GM12865 (cell line): ENCODE measurements at regions not wholly inside any gene's neighbourhood (a gene's known extent, or its start where the extent isn't known, plus 50 kb on each side); places are given as distances from the start of the nearest gene placed in this dataset.

Experiments used
- DNase-seq: peaks from one replicate; pipeline ENCODE4 v3.0.0; 2010; ENCODE audit warnings: low read depth
- H3K4me3 ChIP-seq: 2 replicates; pipeline ENCODE4 v1.5.1; 2011; ENCODE audit warnings: mild to moderate bottlenecking, low read depth, low read length, control low read depth
- TF ChIP-seq, protein P1 (sequence below): IDR thresholded peaks from 2 replicates; pipeline ENCODE4 v1.5.1; 2011; ENCODE audit warnings: low read length, control low read depth, low read depth, inconsistent platforms; ENCODE audit not compliant: insufficient read depth; ENCODE audit errors: missing control alignments

DNA sequence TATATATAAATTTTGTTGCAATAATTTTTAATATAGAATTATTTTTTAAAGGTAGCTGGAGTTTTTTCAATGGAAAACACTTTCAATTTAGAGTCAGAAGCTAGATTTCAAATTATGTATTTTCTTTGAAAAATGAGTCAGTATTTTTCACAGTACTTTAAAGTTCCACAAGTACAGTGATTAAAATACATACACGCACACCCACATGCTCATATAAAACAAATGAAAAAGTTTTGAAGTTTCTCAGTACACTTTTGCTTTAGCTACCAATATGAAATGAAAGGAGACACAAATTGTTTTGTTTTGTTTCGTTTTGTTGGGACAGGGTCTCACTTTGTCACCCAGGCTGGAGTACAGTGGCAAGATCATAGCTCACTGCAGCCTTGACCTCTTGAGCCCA lies 98.6 kb downstream of the CYB561 start:
- no peak overlapping the region for H3K4me3 ChIP-seq
- no peak for DNase-seq
- TF ChIP-seq, protein P1, sequence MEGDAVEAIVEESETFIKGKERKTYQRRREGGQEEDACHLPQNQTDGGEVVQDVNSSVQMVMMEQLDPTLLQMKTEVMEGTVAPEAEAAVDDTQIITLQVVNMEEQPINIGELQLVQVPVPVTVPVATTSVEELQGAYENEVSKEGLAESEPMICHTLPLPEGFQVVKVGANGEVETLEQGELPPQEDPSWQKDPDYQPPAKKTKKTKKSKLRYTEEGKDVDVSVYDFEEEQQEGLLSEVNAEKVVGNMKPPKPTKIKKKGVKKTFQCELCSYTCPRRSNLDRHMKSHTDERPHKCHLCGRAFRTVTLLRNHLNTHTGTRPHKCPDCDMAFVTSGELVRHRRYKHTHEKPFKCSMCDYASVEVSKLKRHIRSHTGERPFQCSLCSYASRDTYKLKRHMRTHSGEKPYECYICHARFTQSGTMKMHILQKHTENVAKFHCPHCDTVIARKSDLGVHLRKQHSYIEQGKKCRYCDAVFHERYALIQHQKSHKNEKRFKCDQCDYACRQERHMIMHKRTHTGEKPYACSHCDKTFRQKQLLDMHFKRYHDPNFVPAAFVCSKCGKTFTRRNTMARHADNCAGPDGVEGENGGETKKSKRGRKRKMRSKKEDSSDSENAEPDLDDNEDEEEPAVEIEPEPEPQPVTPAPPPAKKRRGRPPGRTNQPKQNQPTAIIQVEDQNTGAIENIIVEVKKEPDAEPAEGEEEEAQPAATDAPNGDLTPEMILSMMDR, result no peak

DNA sequence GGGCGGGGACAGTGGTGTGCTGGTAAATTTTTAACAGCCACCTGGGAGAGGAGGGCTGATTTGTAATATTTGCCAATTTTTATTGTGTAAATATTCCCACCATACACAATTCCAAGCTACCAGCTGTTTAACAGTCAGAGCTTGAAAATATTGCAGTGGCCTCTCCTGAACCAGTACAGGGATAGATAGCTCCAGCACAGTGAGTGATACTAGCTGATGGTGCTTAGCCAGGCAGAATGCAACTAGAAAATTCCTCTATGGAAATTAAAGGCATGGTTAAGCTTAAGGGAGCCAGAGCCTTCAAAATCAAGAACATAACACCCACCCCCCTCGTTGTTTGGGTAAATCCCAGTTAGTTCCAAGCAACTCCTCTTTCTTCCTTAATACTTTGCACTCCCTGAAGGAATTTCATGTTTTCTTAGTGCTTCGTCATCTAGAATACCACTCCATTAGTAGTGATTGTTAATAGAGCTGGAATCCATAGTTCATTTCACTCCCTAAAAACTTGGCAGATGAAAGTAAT lies 96.6 kb downstream of the CYB561 start:
- H3K4me3 ChIP-seq, result no peak overlapping the region
- no peak for DNase-seq
- TF ChIP-seq, protein P1, result no peak

DNA sequence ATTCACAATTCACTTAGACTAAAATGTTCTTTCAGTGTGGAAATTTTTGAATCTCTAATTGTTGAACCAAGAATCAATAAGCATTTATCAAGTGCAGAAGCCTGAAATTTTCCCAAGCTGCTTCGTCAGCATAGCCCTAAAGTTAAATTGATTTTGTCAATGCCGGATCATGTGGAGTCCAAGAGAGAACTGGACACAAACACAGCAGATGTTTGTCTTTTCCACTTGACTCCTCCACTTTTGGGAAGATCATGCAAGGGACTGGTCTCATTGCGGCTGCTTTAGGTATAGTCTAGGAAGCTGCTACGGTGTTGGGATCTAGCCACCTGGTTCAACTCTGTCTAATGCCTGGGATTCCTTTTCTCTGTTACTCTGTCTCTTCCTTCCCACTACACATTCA lies 95.7 kb downstream of the CYB561 start:
- no peak overlapping the region for H3K4me3 ChIP-seq
- TF ChIP-seq, protein P1, result no peak
- no peak for DNase-seq

DNA sequence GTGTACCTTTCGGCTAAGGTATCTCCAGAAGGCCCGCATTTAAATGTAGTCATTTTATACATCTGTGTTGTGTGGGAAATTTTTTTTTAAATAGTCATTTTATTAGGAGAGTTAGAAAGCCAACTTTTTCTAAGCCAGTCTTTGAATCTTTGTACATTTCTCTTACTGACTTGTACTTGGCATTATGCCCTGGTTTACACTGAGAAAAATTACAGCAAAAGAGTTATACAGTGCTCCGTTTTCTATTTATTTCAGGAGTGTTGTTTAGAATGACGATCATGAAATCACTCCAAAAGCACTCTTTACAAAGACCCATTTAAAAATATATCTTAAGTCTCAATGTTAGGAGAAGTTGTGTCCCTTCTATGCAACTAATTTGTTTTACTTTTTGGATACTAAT lies 91.8 kb downstream of the CYB561 start:
- no peak overlapping the region for H3K4me3 ChIP-seq
- no peak for DNase-seq
- TF ChIP-seq, protein P1, result no peak

DNA sequence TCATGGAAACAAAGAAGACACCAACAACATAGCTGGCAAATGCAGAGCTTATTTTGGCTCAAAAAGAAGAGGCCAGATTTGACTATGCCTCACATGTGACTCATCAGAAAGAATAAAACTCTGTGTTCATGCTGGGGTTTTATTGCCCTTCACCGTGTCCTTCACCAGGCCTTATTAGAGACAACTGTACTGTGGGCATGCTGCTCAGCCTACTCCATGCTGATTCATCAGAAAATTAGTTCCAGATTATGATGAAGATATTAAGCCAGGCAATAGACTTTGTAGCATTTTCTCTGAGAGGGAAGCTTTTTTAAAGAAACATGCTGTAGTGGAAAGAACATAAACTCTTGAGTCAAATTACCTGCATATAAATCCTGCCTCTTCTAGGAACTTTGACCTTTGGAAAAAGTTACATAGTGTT lies 89.8 kb downstream of the CYB561 start:
- TF ChIP-seq, protein P1, result no peak
- DNase-seq, result no peak
- no peak overlapping the region for H3K4me3 ChIP-seq

DNA sequence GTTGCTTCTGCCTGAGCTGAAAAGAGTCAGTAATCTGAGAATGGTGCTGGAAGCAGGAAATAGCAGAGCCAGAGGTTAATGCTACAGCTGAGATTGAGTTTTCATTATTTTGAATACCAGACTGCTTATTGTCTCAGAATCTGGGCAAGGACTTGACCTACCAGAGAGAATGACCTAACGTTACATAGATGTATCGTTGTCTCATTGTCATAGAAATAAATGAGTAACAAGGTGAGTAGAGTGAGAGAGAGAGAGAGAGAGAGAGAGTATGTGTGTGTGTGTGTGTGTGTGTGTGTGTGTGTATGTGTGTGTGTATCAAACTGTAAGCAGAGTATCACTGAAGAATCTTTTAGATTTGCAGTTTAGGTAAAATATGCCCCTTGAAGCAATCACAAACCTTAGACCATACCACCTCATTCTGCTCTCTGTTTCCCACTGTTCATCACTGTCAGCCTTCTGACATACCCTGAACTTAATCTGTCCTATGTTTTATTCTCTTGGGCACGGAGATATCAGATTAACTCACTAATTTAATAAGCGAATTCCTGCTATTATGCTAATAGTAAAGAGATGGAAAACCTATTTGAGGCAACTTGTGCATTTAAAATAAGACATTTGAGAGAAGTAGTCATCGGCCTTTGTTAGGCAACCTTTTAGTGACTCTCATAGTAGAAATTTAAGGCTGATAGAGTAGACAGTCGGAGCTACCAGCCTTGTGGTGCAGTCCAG lies 87.8 kb downstream of the CYB561 start:
- TF ChIP-seq, protein P1, result no peak
- no peak for DNase-seq
- no peak overlapping the region for H3K4me3 ChIP-seq

DNA sequence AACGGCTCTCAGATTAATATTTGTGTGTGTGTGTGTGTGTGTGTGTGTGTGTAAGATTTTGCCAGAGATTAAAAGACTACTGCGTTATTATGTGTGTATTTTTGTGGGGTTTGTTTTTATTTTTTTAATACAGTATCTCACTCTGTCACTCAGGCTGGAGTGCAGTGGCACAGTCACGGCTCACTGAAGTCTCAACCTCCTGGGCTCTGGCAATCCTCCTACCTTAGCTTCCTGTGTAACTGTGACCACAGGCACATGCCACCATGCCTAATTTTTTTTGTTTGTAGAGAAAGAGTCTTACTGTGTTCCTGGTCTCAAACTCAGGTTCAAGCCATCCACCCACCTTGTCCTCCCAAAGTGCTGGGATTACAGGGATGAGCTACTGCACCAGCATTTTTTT lies 87.2 kb downstream of the CYB561 start:
- no peak overlapping the region for H3K4me3 ChIP-seq
- DNase-seq, result no peak
- TF ChIP-seq, protein P1, result no peak
